ENCODE measurements at regions not wholly inside any gene's neighbourhood (a gene's known extent, or its start where the extent isn't known, plus 50 kb on each side); places are given as distances from the start of the nearest gene placed in this dataset.

DNA sequence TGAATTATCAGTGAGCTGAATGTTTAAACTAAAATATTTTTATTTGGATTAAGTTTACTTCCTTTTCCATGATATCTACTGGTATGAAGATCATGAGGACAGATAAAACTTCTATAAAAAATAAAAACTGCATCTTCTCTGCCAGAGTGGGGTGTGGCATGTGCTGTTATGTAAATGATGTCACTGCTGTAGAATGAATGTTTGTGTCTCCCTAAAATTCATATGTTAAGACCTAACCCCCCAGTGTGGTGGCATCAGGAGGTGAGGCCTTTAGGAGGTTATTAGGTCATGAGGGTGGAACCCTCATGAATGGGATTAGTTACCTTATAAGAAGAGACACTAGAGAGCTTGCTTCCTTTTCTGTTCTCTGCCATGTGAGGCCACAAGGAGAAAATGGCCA lies 178.7 kb upstream of the DPH6 start:
- DNase-seq (ENCODE audit: low read depth in 3 of 3): no peak

DNA sequence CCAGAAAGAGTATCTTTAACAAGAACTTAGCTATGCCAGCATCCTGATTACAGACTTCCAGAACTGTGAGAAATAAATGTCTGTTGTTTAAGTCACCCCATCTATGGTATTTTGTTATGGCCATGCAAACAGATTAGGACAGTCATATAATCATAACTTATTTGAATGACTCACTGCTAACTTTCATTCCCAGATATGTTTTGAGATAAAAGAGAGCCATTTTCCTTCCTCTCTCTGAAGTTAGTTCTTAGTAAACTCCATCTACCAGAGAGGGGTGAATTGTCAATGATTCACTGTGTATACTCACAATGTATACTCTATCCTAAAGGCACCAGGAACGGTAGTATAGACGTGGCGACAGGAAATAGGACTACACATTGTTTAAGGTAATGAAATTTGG lies 179.4 kb upstream of the DPH6 start:
- DNase-seq (ENCODE audit: low read depth in 3 of 3): no peak

DNA sequence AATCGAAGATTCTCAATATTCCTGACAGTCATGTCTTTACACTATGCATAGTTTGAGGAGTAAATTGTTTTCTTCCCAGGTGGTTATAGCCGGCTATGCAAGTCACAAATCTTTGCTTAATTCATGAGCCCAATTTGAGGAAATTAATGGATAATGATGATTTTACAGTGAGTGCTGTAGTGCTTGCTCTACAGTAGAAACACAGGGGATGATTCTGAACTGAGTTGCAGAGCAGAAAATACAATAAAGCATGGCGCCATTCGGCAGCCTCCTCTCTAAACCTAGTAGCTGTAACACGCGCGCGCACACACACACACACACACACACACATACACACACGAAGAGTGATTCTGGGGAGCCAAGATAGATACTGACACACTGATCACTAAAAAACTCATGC lies 181.7 kb upstream of the DPH6 start:
- no peak for DNase-seq (ENCODE audit: low read depth in 3 of 3)

DNA sequence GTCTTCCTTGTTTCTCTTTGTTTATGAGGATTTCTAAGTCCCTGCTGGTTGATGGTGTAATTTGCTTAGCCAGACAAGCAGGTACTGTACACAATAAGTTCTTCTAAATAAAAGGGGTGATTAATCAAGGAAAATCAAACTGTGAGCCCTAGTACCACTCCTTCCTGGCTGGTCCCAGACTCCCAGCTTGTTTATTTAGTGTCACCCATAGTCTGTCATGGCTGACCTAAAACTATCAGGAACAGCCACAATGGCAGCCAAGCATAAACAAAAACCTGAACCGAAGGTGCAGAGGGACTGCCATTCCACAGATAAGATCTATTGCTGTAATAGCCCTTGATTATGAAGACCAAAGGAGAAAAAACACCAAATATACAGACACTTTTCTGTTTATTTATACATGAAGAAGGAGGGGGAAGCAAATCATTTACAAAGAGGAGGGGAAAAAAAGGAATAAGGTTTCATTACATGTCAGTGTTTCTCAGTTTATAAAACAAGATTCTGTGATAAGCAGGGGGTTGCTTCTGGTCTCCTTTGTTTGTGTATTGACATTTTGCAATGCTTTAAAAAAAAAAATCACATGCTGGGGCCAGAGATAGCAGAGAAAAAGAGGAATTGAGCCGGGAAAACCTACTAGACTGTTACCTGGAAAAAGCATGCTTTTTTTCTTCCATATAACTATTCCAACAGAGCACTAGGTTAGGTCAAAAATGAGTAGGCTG lies 182.4 kb upstream of the DPH6 start:
- DNase-seq (ENCODE audit: low read depth in 3 of 3): no peak

DNA sequence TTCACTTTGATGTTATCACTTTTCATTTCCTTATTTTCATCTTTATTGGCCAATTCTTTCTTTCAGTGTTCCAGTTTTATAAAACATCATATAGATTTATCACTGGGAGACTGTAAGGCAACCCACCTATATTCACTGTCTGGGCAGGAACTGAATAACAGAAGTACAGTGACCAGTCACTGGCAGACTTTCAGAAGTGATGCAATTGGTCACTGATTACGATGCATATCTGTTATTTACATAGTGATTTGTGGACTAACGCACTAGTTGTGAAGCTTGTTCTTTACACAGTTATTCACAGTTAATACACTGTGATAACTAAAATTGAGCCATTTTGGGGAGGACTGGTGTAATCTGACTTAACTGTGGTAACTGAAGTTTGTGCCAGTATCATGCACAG lies 190.2 kb upstream of the DPH6 start:
- no peak for DNase-seq (ENCODE audit: low read depth in 3 of 3)

DNA sequence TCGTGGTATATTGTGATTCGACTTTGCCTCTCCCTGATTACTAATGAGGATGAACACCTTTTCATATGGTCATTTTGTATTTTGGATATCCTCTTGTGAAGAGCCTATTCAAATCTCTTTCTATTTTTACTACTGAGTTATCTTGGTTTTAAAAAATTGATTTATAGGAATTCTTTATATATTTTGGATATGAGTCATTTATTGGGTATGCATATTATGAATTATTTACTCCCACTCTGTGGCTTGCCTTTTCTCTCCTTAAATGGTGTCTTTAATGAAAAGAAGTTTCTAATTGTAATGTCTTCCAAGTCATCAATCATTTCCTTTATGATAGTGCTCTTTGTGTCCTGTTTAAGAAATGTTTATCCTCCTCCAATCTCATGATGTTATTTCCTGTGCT lies 191.5 kb upstream of the DPH6 start:
- DNase-seq (ENCODE audit: low read depth in 3 of 3): no peak

DNA sequence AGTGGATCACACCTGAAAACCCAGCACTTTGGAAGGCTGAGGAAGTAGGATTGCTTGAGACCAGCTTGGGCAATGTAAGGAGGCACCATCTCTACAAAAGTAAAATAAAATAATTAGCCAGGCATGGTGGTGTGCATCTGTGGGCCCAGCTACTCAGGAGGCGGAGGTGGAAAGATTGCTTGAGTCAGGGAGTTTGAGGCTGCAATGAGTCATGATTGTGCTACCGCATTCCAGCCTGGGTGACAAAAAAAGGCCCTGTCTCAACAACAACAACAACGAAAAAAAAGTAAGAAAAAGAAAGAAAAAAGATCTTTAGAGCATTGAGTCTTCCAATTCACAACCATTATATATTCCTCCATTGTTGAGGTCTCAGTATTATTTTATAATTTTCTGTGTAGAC lies 192.4 kb upstream of the DPH6 start:
- no peak for DNase-seq (ENCODE audit: low read depth in 3 of 3)

DNA sequence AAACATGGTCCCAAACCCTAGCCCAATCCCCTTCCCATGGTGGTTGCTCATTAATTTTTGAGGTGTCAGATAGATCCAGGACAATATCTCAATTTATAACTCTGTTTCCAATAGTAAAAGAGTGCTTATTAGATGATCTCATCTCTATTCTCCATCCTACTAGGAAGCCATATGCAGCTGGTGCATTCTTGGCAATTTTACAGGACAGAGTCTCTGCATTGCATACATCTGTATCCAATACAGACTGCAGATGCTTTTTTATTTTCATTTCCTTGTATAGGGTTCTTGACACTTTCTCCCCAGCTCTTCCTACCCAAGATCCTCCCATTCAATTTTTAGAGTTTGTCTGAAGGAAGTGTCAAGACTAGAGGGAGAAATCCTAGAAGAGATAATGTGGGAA lies 194.8 kb upstream of the DPH6 start:
- no peak for DNase-seq (ENCODE audit: low read depth in 3 of 3)

DNA sequence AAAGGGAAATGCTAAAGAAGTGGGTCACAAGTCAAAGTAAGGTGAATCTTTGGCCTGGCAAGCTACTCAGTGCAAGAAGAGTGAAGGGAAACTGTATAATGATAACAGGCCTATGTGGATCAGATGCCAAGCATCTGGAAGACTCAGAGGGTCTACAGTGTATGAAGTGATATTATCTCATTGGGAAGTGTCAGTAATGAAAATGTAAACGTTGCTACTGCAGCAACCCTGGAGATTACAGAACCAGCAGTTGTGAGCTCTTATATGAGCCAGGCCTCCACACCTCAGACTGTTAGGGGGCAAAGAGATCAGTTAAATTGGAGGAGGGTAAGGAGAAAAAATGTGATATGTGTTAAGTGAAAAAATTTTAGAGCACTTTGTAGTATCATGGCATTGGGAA lies 195.4 kb upstream of the DPH6 start:
- DNase-seq (ENCODE audit: low read depth in 3 of 3): no peak

DNA sequence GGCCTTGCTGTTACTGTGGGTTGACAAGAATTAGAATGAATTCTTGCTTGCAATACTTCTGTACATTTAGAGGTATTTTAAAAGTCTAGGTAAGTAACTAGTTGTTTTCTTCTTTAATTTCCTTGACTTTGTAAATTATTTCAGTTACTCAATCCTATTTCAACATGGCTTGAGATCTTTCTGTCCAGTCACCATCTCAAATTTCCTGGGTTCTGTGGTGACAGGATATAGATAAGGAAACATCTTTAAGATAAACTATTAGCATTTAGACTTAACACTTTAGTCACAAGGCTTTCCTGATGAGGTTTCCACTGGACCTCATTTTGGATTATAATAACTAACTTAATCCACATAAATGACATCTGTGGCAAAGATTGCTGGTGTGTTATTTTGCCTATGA lies 195.9 kb upstream of the DPH6 start:
- no peak for DNase-seq (ENCODE audit: low read depth in 3 of 3)

DNA sequence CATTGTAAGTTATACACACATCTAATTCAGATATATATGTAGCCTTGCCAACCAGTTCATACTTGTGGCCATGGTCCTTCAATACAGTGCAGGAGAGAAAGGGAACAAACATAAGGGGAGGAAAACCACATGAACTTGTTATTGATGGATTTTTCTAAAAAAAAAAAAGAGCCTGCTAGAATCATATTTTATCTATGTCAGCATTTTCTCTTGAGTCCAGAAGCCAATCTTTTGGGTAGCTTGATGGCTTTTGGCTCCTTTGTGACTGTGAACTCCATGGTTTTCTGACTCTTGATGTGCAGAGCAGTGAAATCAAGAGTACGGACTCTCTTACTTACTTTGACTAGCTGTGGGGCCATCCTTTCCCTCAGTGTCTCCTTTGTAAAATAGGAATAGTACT lies 197.4 kb upstream of the DPH6 start:
- DNase-seq (ENCODE audit: low read depth in 3 of 3): no peak

DNA sequence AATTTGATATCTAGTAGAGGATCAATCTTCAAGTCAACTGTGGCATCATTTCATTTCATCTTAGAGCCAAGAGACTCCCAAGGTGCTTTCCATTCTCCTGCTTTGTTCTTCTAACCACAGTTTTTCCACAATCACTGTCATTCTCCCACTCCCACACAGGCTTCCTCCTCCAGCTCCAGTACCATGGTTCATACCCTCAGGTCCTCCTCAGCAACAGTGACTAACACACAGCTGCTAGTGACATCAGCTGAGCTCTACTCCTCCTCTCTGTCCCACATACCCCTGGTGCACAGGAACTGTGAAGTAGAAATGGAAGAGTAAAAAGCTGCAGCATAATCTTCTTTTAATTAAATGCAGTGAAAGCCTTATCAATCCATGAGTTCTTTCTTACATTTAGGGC lies 200.2 kb upstream of the DPH6 start:
- DNase-seq (ENCODE audit: low read depth in 3 of 3): no peak

DNA sequence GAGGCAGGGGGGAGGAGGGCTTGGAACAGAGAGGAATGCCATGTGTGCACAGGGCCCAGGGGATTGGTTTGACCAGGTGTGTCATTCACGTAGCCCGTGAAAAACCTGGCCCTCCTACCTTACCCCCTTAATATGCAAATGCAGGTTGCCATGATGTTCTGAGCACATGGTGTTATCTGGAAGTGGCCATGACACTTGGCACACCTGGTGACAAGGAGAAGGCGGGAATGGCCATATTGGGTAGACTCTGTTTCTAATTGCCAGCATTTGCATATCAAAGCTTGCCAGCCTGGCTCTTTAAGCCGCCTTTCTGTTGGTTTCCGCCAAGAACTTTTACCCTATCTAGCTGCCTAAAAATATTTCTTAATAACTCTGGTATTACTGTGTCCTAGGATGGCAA lies 202.1 kb upstream of the DPH6 start:
- DNase-seq (ENCODE audit: low read depth in 3 of 3): no peak

DNA sequence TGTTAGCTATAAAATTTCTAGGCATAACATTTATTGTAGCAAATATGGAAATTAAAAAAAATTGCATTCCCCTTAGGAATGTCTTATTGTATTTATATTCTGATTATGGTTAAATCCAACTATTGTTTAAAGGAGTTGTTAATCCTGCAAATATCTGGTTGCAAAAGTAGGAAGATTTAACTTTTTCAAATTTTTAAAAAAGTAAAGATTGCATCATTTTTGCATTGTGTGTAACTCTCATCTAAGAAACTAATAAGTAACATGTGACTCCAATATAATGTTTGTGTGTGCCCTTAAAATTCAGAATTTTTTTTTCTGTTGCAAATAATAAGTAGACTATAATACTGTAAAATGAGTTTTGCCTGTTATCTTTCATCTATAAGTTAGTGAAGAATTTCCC lies 204.1 kb upstream of the DPH6 start:
- DNase-seq (ENCODE audit: low read depth in 3 of 3): no peak

DNA sequence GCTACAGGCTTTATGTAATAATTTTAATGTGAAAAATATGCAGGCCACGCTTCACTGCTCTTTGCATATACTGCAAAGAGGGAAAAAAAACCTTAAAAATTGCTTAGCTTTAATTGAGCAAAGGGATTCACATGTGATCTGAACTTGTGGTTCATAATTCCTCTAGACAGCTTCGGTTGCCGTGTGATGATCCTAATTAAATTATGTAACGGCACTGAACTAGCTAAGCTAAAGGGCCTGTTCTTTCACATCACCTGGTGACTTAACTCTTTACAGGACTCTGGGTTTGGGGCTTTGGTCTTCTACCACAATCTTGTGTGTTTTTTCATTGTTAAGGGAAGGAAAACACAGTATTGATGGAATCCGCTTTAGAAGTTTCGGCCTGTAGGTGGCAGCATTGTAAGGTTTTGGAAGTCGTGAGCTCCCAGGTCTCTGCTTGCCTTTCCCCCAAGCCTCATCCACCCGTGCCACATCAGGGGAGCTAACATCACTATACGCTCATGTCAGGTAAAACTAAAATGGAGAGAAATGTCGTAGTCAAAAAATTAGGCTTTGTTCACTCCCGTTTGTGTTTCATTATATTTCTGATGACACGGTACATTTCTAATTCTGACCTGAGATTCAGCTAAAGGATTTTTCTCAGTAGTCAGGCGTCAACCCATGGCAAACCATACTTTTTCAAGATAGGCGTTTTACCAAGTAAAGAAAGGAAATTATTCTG lies 205.6 kb upstream of the DPH6 start:
- DNase-seq (ENCODE audit: low read depth in 3 of 3): peak in 2 of 3 donors; percentile 40 to 53

DNA sequence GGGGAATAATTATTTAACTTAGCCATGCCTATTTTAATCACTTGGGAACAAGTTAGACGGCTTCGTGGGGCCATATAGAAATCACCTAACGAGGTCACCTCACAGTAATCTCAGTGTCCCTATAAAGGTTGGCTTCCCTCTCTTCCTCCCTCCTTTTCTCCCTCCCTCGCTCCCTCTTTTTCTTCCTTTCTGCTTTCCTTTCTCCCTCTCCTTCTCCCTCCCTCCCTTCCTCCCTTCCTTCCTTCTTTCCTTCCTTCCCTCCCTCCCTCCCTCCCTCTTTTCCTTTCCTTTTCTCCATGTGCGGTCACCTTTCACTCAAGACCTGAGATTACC lies 206.1 kb upstream of the DPH6 start:
- DNase-seq (ENCODE audit: low read depth in 3 of 3): no peak

DNA sequence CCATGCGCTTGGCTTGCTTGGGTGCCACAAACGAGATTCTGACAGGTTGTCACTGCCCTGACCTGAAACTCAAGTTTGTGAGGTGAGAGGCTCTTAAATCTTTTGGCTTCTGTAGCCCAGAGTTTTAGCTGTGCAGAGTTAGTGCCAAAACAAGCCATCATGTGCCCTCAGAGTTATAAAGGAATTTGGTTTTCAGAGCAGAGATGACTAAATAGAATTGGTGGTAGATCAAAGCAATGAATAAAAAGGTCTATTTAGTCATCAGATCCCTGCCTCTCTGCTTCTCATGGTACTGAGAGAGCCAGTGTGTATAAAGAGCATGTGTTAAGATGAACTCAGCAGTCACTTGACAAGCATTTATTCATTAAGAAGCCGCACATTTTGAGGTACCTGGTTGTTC lies 207.5 kb upstream of the DPH6 start:
- no peak for DNase-seq (ENCODE audit: low read depth in 3 of 3)

DNA sequence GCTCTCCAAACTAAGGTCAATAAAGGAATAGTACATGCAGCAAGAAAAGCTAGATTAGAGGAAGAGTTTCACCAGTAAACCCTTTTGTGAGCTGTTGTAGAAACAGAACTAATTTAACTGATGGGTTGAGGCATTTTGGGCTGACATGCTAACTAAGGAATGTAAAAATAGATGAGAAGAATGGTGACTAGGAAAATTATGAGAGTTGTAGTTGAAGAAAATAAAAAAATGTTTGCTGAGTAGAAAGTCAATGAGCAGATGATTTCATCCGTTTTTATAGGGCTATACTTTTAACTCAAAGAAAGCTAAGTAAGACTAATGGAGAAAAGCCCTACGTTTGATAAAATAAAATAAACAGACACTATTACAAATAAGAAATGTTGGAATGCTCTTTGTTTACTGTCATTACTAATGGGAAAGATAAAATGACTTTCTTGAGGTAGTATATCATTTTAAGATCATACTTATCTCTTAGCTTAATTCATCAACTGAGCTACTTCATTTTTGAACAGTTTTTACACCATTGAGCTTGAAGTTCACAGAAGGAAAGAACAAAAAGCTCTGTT lies 209.4 kb upstream of the DPH6 start:
- no peak for DNase-seq (ENCODE audit: low read depth in 3 of 3)

DNA sequence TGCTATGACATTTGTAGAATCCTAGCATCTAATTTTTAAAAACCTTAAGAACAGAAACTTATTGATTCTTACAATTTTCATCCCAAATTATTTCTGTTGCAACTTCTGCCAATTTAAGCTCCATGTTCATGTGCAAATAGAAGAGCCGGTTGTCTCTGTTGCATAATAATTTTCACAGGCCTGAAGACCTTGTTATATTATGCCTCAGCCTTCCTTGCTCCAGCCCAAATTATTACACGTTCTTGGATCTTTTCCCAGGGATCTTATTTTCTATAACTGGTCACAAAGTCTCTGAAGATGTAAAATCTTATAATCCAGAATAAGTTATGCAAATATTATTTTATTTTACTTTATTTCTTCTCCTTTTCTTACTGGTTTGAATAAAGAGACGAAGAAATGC lies 210.7 kb upstream of the DPH6 start:
- no peak for DNase-seq (ENCODE audit: low read depth in 3 of 3)

DNA sequence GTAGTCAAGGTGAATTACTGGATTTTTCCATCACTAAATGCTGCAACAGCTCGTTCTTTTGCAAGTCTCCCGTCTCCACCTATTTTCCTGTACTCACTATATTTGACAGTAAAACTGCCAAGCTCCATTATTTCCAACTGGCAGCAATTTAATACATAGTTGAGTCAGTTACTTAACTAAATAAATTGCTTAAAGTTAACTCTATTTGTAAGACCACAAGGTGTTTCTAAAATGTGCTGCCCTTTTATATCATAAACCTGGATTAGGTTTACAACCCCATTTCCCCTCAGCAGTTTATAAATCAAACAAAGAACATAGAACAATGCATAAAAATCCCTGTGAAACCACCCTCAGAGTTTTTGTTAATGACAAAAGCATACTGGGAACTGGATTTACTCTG lies 211.4 kb upstream of the DPH6 start:
- DNase-seq (ENCODE audit: low read depth in 3 of 3): no peak

DNA sequence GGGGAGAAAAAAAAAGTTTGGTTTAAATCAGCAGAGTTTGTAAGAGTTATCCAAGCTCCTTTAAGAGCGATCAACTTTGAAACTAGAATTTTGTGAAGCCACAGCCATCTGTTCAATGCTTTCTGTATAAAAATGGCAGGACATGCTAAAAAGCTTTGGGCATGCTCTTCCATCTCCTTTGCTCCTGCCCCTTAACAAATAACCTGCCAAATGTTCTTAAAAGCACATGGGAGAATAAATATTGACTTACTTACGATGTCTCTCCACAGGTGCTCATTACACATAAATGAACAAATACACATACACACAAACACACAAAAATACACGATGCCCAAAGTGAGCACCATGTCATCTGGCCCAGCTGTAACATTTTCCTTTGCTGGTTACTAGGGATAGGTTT lies 211.8 kb upstream of the DPH6 start:
- no peak for DNase-seq (ENCODE audit: low read depth in 3 of 3)

DNA sequence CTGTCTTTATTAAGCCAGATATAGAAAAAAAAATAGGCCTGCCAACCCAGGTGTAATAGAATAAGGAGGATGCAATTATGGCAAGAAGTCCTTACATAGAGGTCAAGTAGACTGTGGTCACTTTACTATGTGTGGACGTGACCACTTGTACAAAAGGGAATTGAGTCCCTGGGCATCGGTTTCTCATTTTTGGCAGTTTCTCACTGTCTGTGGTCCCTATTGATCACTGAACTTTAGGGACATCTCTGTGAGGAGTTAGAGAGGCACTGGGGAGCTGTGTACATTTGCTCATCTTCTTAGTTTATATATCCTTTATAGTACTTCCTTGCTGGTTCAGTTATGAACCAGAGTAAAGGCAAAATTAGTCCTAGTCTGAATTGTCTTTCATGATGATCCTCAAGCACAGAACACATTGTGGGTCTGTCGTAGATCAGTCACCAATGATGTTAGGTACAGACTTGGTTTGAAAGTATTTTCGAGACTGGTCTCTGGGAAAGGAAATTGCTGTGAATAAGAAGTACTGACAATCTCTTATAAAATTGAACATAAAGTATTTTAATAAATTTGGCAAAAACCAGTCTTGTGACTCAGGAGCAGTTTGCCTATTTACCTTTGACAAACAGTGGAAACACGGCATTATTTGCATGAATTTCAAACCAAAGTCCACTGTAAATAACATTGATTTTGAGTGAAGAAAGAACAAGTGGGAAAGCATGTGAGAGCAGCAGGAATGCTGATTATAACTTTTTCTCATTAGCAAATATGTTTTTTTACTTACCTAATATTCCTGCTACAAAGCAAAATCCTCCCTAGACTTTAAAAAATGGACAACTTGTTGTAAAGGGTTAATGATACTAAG lies 218.9 kb upstream of the DPH6 start:
- DNase-seq (ENCODE audit: low read depth in 3 of 3): no peak

DNA sequence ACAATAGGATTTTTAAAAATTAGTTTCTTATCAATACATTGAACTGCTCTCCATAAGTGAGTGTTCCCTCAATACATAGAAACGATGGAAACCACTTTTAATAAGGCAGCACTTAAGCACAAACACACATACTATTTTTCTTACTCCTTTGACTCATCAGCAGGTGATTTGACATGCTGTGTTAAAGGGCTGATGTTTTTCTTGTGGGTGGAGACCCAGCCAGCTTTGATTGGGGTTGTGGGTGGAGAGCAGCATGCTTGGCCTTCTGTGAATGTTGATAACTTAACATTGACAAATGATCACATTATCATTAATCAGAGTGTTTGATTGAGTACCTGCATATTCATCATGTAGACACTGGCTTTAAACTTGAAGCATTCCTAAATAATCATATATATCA lies 223.0 kb upstream of the DPH6 start:
- DNase-seq (ENCODE audit: low read depth in 3 of 3): no peak

Data from stimulated activated CD4-positive, alpha-beta T cell treated with anti-CD3 and anti-CD28 coated beads, TNF-alpha, amount 100 ng/mL, for 48 hours (primary cell).